ENCODE measurements at regions not wholly inside any gene's neighbourhood (a gene's known extent, or its start where the extent isn't known, plus 50 kb on each side); places are given as distances from the start of the nearest gene placed in this dataset.

- no peak for TF ChIP-seq SP1 (IDR thresholded peaks at IDR 0.05)
- no peak for TF ChIP-seq L3MBTL2 (conservative IDR thresholded peaks at IDR 0.05)
Observed at GRCh38 chr16:10245002-10245401, 62.8 kb upstream of the GRIN2A start.
